ENCODE measurements at regions not wholly inside any gene's neighbourhood (a gene's known extent, or its start where the extent isn't known, plus 50 kb on each side); places are given as distances from the start of the nearest gene placed in this dataset.
"Not testable (repeated sequence)": the region's sequence is repeated elsewhere in the genome, so short reads cannot be mapped to it uniquely, and the experiment has no call there.

DNA sequence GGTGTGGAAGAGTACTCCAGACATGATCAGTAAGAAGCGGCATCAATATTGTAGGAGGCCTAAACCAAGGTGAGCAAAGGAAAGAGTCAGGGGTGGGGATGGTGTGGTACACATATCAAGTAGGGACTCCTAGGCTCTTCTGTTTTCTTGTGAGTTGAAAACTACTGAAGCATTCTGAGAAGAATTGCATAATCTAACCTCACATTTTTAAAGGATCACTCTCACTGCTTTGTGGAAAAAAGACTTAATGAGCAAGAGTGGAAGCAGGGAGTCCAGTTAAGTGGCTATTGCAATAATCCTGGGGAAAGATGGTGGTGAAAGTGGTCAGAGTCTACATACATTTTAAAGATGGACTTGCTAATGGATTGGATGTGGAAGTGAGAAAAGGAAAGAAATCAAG, 899.5 kb upstream of the FAM98A start:
- peaks cover 11% of the 10 kb centered on the region for H3K9me3 Mint-ChIP-seq (ENCODE audit: unreplicated experiment)
- no TSS peak for BruUV-seq (replicated peaks)
- no peaks in the 10 kb centered on the region for H3K27me3 ChIP-seq (replicated peaks; ENCODE audit: control insufficient read depth, insufficient read depth, low read length)
- no peaks in the 10 kb centered on the region for H3K4me1 ChIP-seq
- H3K36me3 Mint-ChIP-seq (ENCODE audit: insufficient read depth, unreplicated experiment), result no peaks in the 10 kb centered on the region
- no peak overlapping the region for H3K4me3 Mint-ChIP-seq (ENCODE audit: unreplicated experiment)
- H3K4me3 ChIP-seq (ENCODE audit: low read depth, low read length), result no peak overlapping the region
- TF ChIP-seq, protein P1, sequence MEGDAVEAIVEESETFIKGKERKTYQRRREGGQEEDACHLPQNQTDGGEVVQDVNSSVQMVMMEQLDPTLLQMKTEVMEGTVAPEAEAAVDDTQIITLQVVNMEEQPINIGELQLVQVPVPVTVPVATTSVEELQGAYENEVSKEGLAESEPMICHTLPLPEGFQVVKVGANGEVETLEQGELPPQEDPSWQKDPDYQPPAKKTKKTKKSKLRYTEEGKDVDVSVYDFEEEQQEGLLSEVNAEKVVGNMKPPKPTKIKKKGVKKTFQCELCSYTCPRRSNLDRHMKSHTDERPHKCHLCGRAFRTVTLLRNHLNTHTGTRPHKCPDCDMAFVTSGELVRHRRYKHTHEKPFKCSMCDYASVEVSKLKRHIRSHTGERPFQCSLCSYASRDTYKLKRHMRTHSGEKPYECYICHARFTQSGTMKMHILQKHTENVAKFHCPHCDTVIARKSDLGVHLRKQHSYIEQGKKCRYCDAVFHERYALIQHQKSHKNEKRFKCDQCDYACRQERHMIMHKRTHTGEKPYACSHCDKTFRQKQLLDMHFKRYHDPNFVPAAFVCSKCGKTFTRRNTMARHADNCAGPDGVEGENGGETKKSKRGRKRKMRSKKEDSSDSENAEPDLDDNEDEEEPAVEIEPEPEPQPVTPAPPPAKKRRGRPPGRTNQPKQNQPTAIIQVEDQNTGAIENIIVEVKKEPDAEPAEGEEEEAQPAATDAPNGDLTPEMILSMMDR (IDR thresholded peaks at IDR 0.05; ENCODE audit: insufficient read depth in 1 of 2, low read depth in 1 of 2, low read length in 1 of 2, severe bottlenecking in 1 of 2, unreplicated experiment in 1 of 2), result no peak
- ChIA-PET CTCF (no interaction called here), POLR2A (no interaction called here)
- no peak overlapping the region for H3K27ac Mint-ChIP-seq (ENCODE audit: unreplicated experiment)
- H3K36me3 ChIP-seq (ENCODE audit: control insufficient read depth, insufficient read depth, low read length), result no peaks in the 10 kb centered on the region
- no peaks in the 10 kb centered on the region for H3K4me1 Mint-ChIP-seq (ENCODE audit: low read depth, unreplicated experiment)
- no peaks in the 10 kb centered on the region for H3K27me3 Mint-ChIP-seq (ENCODE audit: insufficient read depth, unreplicated experiment)
- no peak for DNase-seq
- peaks cover 4% of the 10 kb centered on the region; the same call in 1 of the 2 replicates for H3K9me3 ChIP-seq
- intact Hi-C loops (cut with micrococcal nuclease; ENCODE audit: unreplicated experiment), result no loop called here

DNA sequence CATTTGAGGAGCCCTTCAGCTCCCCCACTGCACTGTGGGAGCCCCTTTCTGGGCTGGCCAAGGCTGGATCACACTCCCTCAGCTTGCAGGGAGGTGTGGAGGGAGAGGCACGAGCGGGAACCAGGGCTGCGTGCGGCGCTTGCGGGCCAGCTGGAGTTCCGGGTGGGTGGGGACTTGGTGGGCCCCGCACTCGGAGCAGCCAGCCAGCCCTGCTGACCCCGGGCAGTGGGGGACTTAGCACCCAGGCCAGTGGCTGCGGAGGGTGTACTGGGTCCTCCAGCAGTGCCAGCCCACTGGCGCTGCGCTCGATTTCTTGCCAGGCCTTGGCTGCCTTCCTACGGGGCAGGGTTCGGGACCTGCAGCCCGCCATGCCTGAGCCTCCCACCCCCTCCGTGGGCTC, 895.1 kb upstream of the FAM98A start:
- H3K27me3 Mint-ChIP-seq (ENCODE audit: insufficient read depth, unreplicated experiment); H3K4me1 ChIP-seq; H3K27ac Mint-ChIP-seq (ENCODE audit: unreplicated experiment); H3K9me3 ChIP-seq; DNase-seq; H3K36me3 Mint-ChIP-seq (ENCODE audit: insufficient read depth, unreplicated experiment); POLR2A ChIA-PET; BruUV-seq (replicated peaks); H3K4me3 ChIP-seq (ENCODE audit: low read depth, low read length); H3K4me3 Mint-ChIP-seq (ENCODE audit: unreplicated experiment); H3K4me1 Mint-ChIP-seq (ENCODE audit: low read depth, unreplicated experiment); H3K27me3 ChIP-seq (replicated peaks; ENCODE audit: control insufficient read depth, insufficient read depth, low read length); CTCF ChIA-PET; intact Hi-C loops (cut with micrococcal nuclease; ENCODE audit: unreplicated experiment); H3K9me3 Mint-ChIP-seq (ENCODE audit: unreplicated experiment); H3K36me3 ChIP-seq (ENCODE audit: control insufficient read depth, insufficient read depth, low read length): not testable (repeated sequence)

GRCh38 chr2:34492561-34493455, 893.7 kb upstream of the FAM98A start:
- BruUV-seq (replicated peaks), result no TSS peak
- no peaks in the 10 kb centered on the region for H3K27me3 ChIP-seq (replicated peaks; ENCODE audit: control insufficient read depth, insufficient read depth, low read length)
- Mint-ChIP-seq H3K9me3 (ENCODE audit: unreplicated experiment) (peaks cover 7% of the 10 kb centered on the region), H3K4me3 (ENCODE audit: unreplicated experiment) (no peak overlapping the region), H3K27me3 (ENCODE audit: insufficient read depth, unreplicated experiment) (no peaks in the 10 kb centered on the region), H3K4me1 (ENCODE audit: low read depth, unreplicated experiment) (no peaks in the 10 kb centered on the region), H3K36me3 (ENCODE audit: insufficient read depth, unreplicated experiment) (no peaks in the 10 kb centered on the region), H3K27ac (ENCODE audit: unreplicated experiment) (no peak overlapping the region)
- H3K9me3 ChIP-seq, result peaks cover 8% of the 10 kb centered on the region
- H3K4me3 ChIP-seq (ENCODE audit: low read depth, low read length), result no peak overlapping the region
- ChIA-PET CTCF (no interaction called here), POLR2A (no interaction called here)
- intact Hi-C loops (cut with micrococcal nuclease; ENCODE audit: unreplicated experiment), result no loop called here
- H3K4me1 ChIP-seq, result no peaks in the 10 kb centered on the region
- DNase-seq, result no peak
- no peaks in the 10 kb centered on the region for H3K36me3 ChIP-seq (ENCODE audit: control insufficient read depth, insufficient read depth, low read length)
- TF ChIP-seq, protein P1 (IDR thresholded peaks at IDR 0.05; ENCODE audit: insufficient read depth in 1 of 2, low read depth in 1 of 2, low read length in 1 of 2, severe bottlenecking in 1 of 2, unreplicated experiment in 1 of 2), result no peak

Data from Caco-2 (cell line).